ENCODE measurements at regions not wholly inside any gene's neighbourhood (a gene's known extent, or its start where the extent isn't known, plus 50 kb on each side); places are given as distances from the start of the nearest gene placed in this dataset.
"Not testable (repeated sequence)": the region's sequence is repeated elsewhere in the genome, so short reads cannot be mapped to it uniquely, and the experiment has no call there.

GRCh38 chr13:53285896-53286430 is 257.4 kb downstream of the OLFM4 start:
- ATAC-seq (no peak), DNase-seq (no peak)
- 77 to 84% methylated on average over 7 of the region's 7 CpGs for WGBS, 2 donors
- no peaks in the 10 kb centered on the region for H3K9me3 ChIP-seq
- H3K36me3 ChIP-seq, result no peaks in the 10 kb centered on the region
- no peak for TF ChIP-seq CTCF (IDR thresholded peaks at IDR 0.05)
- H3K4me3 ChIP-seq, result no peak overlapping the region
- H3K27ac ChIP-seq, result no peak overlapping the region
- peaks cover 0 to 4% (median 0%) of the 10 kb centered on the region in 7 donors for H3K27me3 ChIP-seq
- no peaks in the 10 kb centered on the region for H3K4me1 ChIP-seq
- intact Hi-C loops (cut with DNase I), result no loop called here

GRCh38 chr13:53298396-53298795 is 269.8 kb downstream of the OLFM4 start:
- intact Hi-C loops (cut with DNase I), result no loop called here
- Histone ChIP-seq H3K27ac (no peak overlapping the region), H3K4me1 (no peaks in the 10 kb centered on the region), H3K36me3 (no peaks in the 10 kb centered on the region), H3K4me3 (no peak overlapping the region), H3K27me3 (no peaks in the 10 kb centered on the region), H3K9me3 (no peaks in the 10 kb centered on the region)
- WGBS, 2 donors, result 87 to 89% methylated on average over 1 of the region's 1 CpG
- no peak for ATAC-seq
- DNase-seq, result no peak
- no peak for TF ChIP-seq CTCF (IDR thresholded peaks at IDR 0.05)

GRCh38 chr13:53301449-53301848 is 272.8 kb downstream of the OLFM4 start:
- TF ChIP-seq CTCF (IDR thresholded peaks at IDR 0.05), result no peak
- intact Hi-C loops (cut with DNase I), result no loop called here
- Histone ChIP-seq H3K27me3 (no peaks in the 10 kb centered on the region), H3K4me1 (no peaks in the 10 kb centered on the region), H3K4me3 (no peak overlapping the region), H3K36me3 (no peaks in the 10 kb centered on the region), H3K9me3 (no peaks in the 10 kb centered on the region), H3K27ac (no peak overlapping the region)
- ATAC-seq (no peak), DNase-seq (no peak)
- 9 to 10% methylated on average over 3 of the region's 3 CpGs for WGBS, 2 donors

GRCh38 chr13:53305419-53305818 is 276.8 kb downstream of the OLFM4 start:
- H3K27me3 ChIP-seq; H3K9me3 ChIP-seq; H3K4me3 ChIP-seq; intact Hi-C loops (cut with DNase I); H3K4me1 ChIP-seq; H3K27ac ChIP-seq; ATAC-seq; DNase-seq; H3K36me3 ChIP-seq: not testable (repeated sequence)
- WGBS, 2 donors, result 76 to 93% methylated on average over 1 of the region's 1 CpG

GRCh38 chr13:53310786-53311185 is 282.2 kb downstream of the OLFM4 start:
- WGBS, 2 donors, result 82 to 83% methylated on average over 4 of the region's 4 CpGs
- Histone ChIP-seq H3K4me3 (no peak overlapping the region), H3K9me3 (no peaks in the 10 kb centered on the region), H3K27me3 (no peaks in the 10 kb centered on the region), H3K36me3 (no peaks in the 10 kb centered on the region), H3K27ac (no peak overlapping the region), H3K4me1 (no peaks in the 10 kb centered on the region)
- TF ChIP-seq CTCF (IDR thresholded peaks at IDR 0.05), result no peak
- ATAC-seq (no peak), DNase-seq (no peak)
- intact Hi-C loops (cut with DNase I), result no loop called here
